ENCODE measurements at regions not wholly inside any gene's neighbourhood (a gene's known extent, or its start where the extent isn't known, plus 50 kb on each side); places are given as distances from the start of the nearest gene placed in this dataset.
"Not testable (repeated sequence)": the region's sequence is repeated elsewhere in the genome, so short reads cannot be mapped to it uniquely, and the experiment has no call there.

DNA sequence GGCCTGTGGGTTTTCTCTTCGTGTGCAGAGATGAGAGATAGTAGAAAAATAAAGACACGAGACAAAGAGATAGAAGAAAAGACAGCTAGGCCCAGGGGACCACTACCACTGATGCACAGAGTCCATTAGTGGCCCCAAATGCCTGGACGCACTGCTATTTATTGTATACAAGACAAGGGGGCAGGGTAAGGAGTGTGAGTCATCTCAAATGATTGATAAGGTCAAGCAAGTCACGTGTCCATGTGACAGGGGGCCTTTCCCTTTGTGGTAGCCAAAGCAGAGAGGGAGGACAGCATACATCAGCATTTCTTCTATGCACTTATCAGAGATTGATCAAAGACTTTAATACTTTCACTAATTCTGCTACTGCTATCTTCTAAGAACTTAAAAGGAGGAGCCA is 53.0 kb upstream of the PRSS16 start:
- no CpG with 5 or more reads among the region's 4 CpGs for WGBS (ENCODE audit: insufficient coverage, low lambda C conversion rate)

GRCh38 chr6:27195547-27195946 is 52.0 kb upstream of the PRSS16 start:
- not testable (repeated sequence) for H3K27me3 ChIP-seq (ENCODE audit: control insufficient read depth, insufficient read depth, low read length); H3K4me3 ChIP-seq (ENCODE audit: low read length); DNase-seq; H3K4me1 ChIP-seq (ENCODE audit: control insufficient read depth, insufficient read depth, low read length); H3K9me3 ChIP-seq (ENCODE audit: control insufficient read depth, low read depth, low read length); H3K36me3 ChIP-seq (ENCODE audit: control insufficient read depth, insufficient read depth, low read length); H3K27ac ChIP-seq (ENCODE audit: low read length)
- WGBS (ENCODE audit: insufficient coverage, low lambda C conversion rate): no CpG with 5 or more reads among the region's 3 CpGs

More for the DNA sequence above, 53.0 kb upstream of the PRSS16 start:
- not testable (repeated sequence) for H3K4me1 ChIP-seq (ENCODE audit: control insufficient read depth, insufficient read depth, low read length); H3K4me3 ChIP-seq (ENCODE audit: low read length); DNase-seq; H3K27ac ChIP-seq (ENCODE audit: low read length); H3K27me3 ChIP-seq (ENCODE audit: control insufficient read depth, insufficient read depth, low read length); H3K9me3 ChIP-seq (ENCODE audit: control insufficient read depth, low read depth, low read length); H3K36me3 ChIP-seq (ENCODE audit: control insufficient read depth, insufficient read depth, low read length)

Measured in large intestine (tissue), 3 donors.